Ovary (tissue), 3 donors: ENCODE measurements at regions not wholly inside any gene's neighbourhood (a gene's known extent, or its start where the extent isn't known, plus 50 kb on each side); places are given as distances from the start of the nearest gene placed in this dataset.

Source experiments
- POLR2A ChIP-seq: fragments of 450-650 bp; IDR thresholded peaks from one replicate; pipeline ENCODE4 v1.6.1; 2017; ENCODE audit warnings: antibody characterized with exemption, mild to moderate bottlenecking, moderate library complexity
- TF ChIP-seq, protein P1 (sequence below), 3 donors: fragments of 450-650 bp in 2 of 3; fragments of 200-600 bp in 1 of 3; IDR thresholded peaks; one replicate each; pipeline versions ENCODE4 v1.5.1 to v1.8.0; 2016 to 2022; ENCODE audit warnings: antibody characterized with exemption in 3 of 3, mild to moderate bottlenecking in 1 of 3
- donor health status: DM: no; HTN: no; CAD: no.

- TF ChIP-seq, protein P1, sequence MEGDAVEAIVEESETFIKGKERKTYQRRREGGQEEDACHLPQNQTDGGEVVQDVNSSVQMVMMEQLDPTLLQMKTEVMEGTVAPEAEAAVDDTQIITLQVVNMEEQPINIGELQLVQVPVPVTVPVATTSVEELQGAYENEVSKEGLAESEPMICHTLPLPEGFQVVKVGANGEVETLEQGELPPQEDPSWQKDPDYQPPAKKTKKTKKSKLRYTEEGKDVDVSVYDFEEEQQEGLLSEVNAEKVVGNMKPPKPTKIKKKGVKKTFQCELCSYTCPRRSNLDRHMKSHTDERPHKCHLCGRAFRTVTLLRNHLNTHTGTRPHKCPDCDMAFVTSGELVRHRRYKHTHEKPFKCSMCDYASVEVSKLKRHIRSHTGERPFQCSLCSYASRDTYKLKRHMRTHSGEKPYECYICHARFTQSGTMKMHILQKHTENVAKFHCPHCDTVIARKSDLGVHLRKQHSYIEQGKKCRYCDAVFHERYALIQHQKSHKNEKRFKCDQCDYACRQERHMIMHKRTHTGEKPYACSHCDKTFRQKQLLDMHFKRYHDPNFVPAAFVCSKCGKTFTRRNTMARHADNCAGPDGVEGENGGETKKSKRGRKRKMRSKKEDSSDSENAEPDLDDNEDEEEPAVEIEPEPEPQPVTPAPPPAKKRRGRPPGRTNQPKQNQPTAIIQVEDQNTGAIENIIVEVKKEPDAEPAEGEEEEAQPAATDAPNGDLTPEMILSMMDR (IDR thresholded peaks at IDR 0.05): no peak
- no peak for TF ChIP-seq POLR2A
These were observed 54.8 kb upstream of the BTRC start for GRCh38 chr10:101299211-101299610.
